K562 (cell line): ENCODE measurements at regions not wholly inside any gene's neighbourhood (a gene's known extent, or its start where the extent isn't known, plus 50 kb on each side); places are given as distances from the start of the nearest gene placed in this dataset.

Experiments used
- ATAC-seq: fragments of 200-7000 bp; cut with Tn5 transposase; 3 replicates; pipeline ENCODE4 v1.9.1; 2020; ENCODE audit warnings: moderate library complexity
- BruUV-seq: library from RNA; stranded (reverse); fragments of 400-500 nt; replicated peaks from 2 replicates; lab custom pipeline; 2021; lab: Mats Ljungman, UMichigan
- CTCF ChIA-PET: fragments of 300-600 bp; formaldehyde crosslinking; extraction: SDS; loops from one replicate; lab custom pipeline; 2021; ENCODE audit warnings: low intra/inter-chr PET ratio; lab: Yijun Ruan, JAX
- POLR2A ChIA-PET: fragments of 300-600, 350-650 bp; sonication (Branson Sonifier 250); formaldehyde crosslinking; extraction: SDS; loops from one replicate; lab custom pipeline; 2021; ENCODE audit warnings: antibody characterized with exemption, inconsistent platforms; lab: Yijun Ruan, JAX
- DNase-seq, 4 experiments: peaks; one replicate each; pipeline versions ENCODE4 v3.0.0 to v3.0.0-alpha.2; 2011 to 2018; ENCODE audit warnings: low spot score in 3 of 4, mixed read lengths in 3 of 4; ENCODE audit errors: extremely low read depth in 1 of 4
- FAIRE-seq: peaks from 2 replicates; lab custom pipeline; 2011; peaks lifted over from hg19 to GRCh38; lab: Jason Lieb, UNC
- H2AFZ ChIP-seq: 2 replicates; pipeline ENCODE4 v1.6.0; 2011; ENCODE audit warnings: low read depth, low read length, control low read depth, inconsistent platforms
- H3K27ac ChIP-seq: fragments of 200-600 bp; 3 replicates; pipeline ENCODE4 v1.8.0; 2011; ENCODE audit warnings: low read depth, mild to moderate bottlenecking, control low read depth, inconsistent platforms, low read length, moderate library complexity, mixed read lengths; ENCODE audit errors: extremely low read depth
- H3K27me3 ChIP-seq, 2 experiments: fragments of 300-600 bp in 1 of 2; 2 replicates in 1 of 2; 3 replicates in 1 of 2; pipeline versions ENCODE4 v1.6.0 to v1.8.0; 2011; ENCODE audit warnings: inconsistent platforms in 2 of 2, low read length in 2 of 2, mild to moderate bottlenecking in 1 of 2, mixed read lengths in 1 of 2, moderate library complexity in 1 of 2; ENCODE audit not compliant: control insufficient read depth in 2 of 2, insufficient read depth in 2 of 2
- H3K36me3 ChIP-seq: fragments of 300-600 bp; 3 replicates; pipeline ENCODE4 v1.8.0; 2011; ENCODE audit warnings: mild to moderate bottlenecking, low read length, inconsistent platforms; ENCODE audit not compliant: control insufficient read depth, insufficient read depth
- H3K4me1 ChIP-seq, 2 experiments: fragments of 200-600 bp in 1 of 2; replicated peaks in 1 of 2; 2 replicates in 1 of 2; 3 replicates in 1 of 2; pipeline versions ENCODE4 v1.5.1 to v1.8.0; 2011; ENCODE audit warnings: inconsistent platforms in 2 of 2, low read length in 2 of 2, mild to moderate bottlenecking in 1 of 2, mixed read lengths in 1 of 2, moderate library complexity in 1 of 2; ENCODE audit not compliant: control insufficient read depth in 2 of 2, insufficient read depth in 2 of 2
- H3K4me2 ChIP-seq: 2 replicates; pipeline ENCODE4 v1.6.1; 2011; ENCODE audit warnings: low read length, control low read depth, inconsistent platforms, mixed read lengths; ENCODE audit not compliant: insufficient read depth
- H3K4me3 ChIP-seq: fragments of 200-600 bp; sonication (generic), shearing (Covaris generic); 2 replicates; pipeline ENCODE4 v1.5.1; 2016; ENCODE audit warnings: control low read depth, inconsistent platforms
- H3K79me2 ChIP-seq: fragments of 200-600 bp; 3 replicates; pipeline ENCODE4 v1.8.0; 2011; ENCODE audit warnings: low read length, inconsistent platforms; ENCODE audit not compliant: control insufficient read depth, insufficient read depth
- H3K9ac ChIP-seq, 2 experiments: 2 replicates each; pipeline versions ENCODE4 v1.6.0 to v1.6.1; 2011; ENCODE audit warnings: low read depth in 2 of 2, low read length in 2 of 2, control low read depth in 1 of 2, inconsistent platforms in 1 of 2, mild to moderate bottlenecking in 1 of 2, mixed read lengths in 1 of 2; ENCODE audit not compliant: insufficient read depth in 1 of 2
- H3K9me1 ChIP-seq: one replicate; pipeline ENCODE4 v1.6.0; 2011; ENCODE audit warnings: inconsistent platforms, mild to moderate bottlenecking, low read length, moderate library complexity; ENCODE audit not compliant: control insufficient read depth, insufficient read depth
- H3K9me3 ChIP-seq: replicated peaks from 2 replicates; pipeline ENCODE4 v1.5.1; 2011; ENCODE audit warnings: low read depth, low read length, inconsistent platforms; ENCODE audit not compliant: control insufficient read depth, insufficient read depth
- H4K20me1 ChIP-seq: replicated peaks from 2 replicates; pipeline ENCODE4 v1.6.1; 2011; ENCODE audit warnings: low read length, inconsistent platforms, mixed read lengths; ENCODE audit not compliant: control insufficient read depth, insufficient read depth
- ARID4B ChIP-seq: sonication (generic); formaldehyde crosslinking; IDR thresholded peaks from 2 replicates; pipeline ENCODE4 v1.8.0; 2022; ENCODE audit warnings: mild to moderate bottlenecking, missing genetic modification reagents
- RBM25 ChIP-seq: fragments of 200-400 bp; formaldehyde crosslinking; IDR thresholded peaks from 2 replicates; pipeline ENCODE4 v1.6.1; 2018; ENCODE audit warnings: low read length, low read depth, moderate library complexity; ENCODE audit not compliant: severe bottlenecking
- WGBS: fragments of 100-300 bp; shearing (Covaris generic); methylation state at CpG from one replicate; pipeline ENCODE4 v1.1.6; 2016; ENCODE audit warnings: low coverage, mixed read lengths; ENCODE audit not compliant: insufficient coverage; ENCODE audit errors: missing lambda C conversion rate; 5-methylcytosine and 5-hydroxymethylcytosine counted together
- in situ Hi-C: fragments of 300-500 bp; cut with MboI; formaldehyde crosslinking; loops from 4 replicates; pipeline ENCODE4 v1.15.0; 2018; ENCODE audit warnings: inconsistent platforms, mixed read lengths
- intact Hi-C: fragments of 100-400 bp; cut with micrococcal nuclease; formaldehyde crosslinking; loops from 2 replicates; pipeline ENCODE4 v1.14.2; 2022

- TF ChIP-seq RBM25: peak; percentile 33
- no peak for TF ChIP-seq ARID4B (CRISPR knock-in tag)
- Histone ChIP-seq H2AFZ (no peak overlapping the region), H3K4me3 (no peak overlapping the region), H3K79me2 (no peaks in the 10 kb centered on the region), H3K27me3 (peaks cover 3 to 14% of the 10 kb centered on the region in 2 experiments; a peak in 4 of 5 replicates), H3K9me1 (no peaks in the 10 kb centered on the region), H3K4me2 (no peak overlapping the region), H4K20me1 (no peaks in the 10 kb centered on the region), H3K27ac (no peak overlapping the region), H3K9me3 (no peaks in the 10 kb centered on the region), H3K4me1 (no peaks in the 10 kb centered on the region), H3K36me3 (no peaks in the 10 kb centered on the region), H3K9ac (no peak overlapping the region)
- ATAC-seq: no peak
- ChIA-PET CTCF (no interaction called here), POLR2A (no interaction called here)
- BruUV-seq: no TSS peak
- in situ Hi-C loops: no loop called here
- DNase-seq: no peak
- WGBS: 0% methylated on average over 4 of the region's 4 CpGs
- intact Hi-C loops: loop anchor here (10.0 kb wide), 1 partner anchor 119 kb away; no protein-coding TSS in a partner anchor
- no peak for FAIRE-seq
Measured at GRCh38 chr12:4223273-4223845, 50.2 kb upstream of the CCND2 start.
